H54 (cell line): ENCODE measurements at regions not wholly inside any gene's neighbourhood (a gene's known extent, or its start where the extent isn't known, plus 50 kb on each side); places are given as distances from the start of the nearest gene placed in this dataset.

Experiments
- DNase-seq: peaks from one replicate; pipeline ENCODE4 v3.0.0; 2011; ENCODE audit warnings: low spot score, mixed read lengths; ENCODE audit not compliant: insufficient read length
- FAIRE-seq: peaks from 3 replicates; lab custom pipeline; 2011; peaks lifted over from hg19 to GRCh38; lab: Jason Lieb, UNC
- POLR2A ChIP-seq: IDR thresholded peaks from 2 replicates; pipeline ENCODE4 v1.6.1; 2011; ENCODE audit warnings: low read depth, mild to moderate bottlenecking, low read length

DNA sequence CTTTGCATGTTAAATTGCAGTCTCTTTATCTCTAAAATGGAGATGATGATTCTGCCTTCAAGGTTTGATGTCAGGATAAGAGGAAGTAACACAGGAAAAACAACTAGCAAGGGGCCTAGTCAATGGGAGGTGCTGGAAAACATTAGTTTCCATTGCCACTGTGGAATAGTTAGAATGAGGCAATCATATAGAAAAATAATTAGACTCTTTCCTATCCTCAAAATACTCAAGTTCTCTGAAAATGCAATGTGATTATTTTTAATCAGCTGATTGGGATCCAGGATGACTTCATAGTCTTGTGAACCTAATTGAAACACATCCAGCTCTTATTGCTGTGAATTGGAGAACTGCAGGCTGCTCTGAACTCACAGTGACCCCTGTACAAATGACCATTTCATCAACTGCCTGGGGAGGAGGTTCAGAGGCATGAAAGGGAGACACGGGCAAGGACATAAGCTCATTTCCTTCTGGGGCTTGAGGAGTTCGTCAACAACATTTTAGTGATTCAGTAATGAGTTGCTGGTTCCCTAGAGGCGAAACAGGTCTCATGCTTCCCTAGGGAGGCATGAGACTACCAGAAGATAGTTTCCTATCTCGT lies 422.5 kb downstream of the LPIN1 start:
- DNase-seq (no peak), FAIRE-seq (no peak)
- no peak for TF ChIP-seq POLR2A

DNA sequence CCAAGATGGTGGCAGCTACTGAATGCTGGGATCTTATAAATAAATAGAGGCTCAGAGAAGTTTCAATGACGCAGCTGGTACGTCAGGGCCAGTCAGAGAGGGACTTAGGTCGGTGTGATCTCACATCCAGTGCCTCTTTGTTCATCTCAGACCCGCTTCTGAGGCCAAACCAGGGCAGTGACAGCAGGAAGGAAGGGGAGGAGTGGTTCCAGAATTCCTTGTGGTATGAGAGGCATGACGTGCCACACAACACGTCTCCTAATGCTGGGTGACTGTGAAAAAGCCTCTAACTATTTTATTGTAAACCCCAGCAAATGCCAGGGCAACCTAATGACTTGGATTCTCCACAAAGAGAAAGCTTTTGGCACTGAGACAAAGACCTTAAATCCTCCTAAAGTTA lies 423.3 kb downstream of the LPIN1 start:
- no peak for TF ChIP-seq POLR2A
- DNase-seq (no peak), FAIRE-seq (no peak)

DNA sequence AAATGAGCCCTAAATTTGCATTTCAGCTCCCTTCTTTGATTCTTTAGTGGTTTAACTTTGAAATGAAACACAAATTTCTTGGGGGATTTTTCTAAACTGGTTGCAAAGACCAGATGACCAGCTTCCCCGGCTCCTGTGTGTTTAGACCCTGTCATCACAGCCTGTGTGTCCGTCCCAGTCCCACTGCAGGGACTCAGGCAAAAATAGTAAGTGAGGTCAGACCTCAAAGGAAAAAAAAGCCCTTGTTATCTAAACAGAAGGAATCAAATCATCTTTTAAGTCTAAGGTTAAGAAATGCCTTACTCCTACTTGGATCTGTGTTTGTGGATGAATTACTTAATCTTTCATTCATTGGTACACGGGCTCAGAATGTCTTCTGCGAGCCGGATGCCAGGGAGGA lies 423.7 kb downstream of the LPIN1 start:
- DNase-seq = no peak
- no peak for TF ChIP-seq POLR2A
- FAIRE-seq = no peak

DNA sequence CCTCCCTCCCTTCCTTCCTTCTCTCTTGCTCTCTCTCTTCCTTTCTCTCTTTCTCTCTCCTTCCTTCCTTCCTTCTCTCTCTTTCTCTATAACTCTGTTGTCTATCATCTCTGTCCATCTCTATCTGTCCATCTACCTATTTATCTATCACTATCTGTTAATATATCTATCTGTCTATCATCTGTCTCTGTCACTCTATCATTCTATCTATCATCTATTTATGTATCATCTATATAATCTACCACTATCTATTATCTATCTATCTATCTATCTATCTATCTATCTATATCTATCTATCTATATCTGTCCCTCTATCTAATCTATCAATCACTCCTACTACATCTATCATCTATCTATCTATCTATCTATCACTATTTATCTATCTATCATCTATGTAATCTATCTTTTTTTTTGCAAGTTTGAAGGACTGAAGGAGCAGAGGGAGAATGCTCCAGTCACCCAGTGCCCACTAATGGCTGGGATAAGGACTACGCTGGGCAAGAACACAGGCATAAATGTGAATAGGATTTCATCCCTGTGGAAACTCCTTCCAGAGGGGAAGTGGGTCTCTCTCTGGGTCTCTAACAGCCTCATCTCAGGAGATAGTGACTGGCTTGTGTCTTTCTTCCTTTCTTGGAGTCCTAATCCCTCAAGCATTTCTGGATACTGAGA lies 427.0 kb downstream of the LPIN1 start:
- DNase-seq (no peak), FAIRE-seq (no peak)
- no peak for TF ChIP-seq POLR2A

DNA sequence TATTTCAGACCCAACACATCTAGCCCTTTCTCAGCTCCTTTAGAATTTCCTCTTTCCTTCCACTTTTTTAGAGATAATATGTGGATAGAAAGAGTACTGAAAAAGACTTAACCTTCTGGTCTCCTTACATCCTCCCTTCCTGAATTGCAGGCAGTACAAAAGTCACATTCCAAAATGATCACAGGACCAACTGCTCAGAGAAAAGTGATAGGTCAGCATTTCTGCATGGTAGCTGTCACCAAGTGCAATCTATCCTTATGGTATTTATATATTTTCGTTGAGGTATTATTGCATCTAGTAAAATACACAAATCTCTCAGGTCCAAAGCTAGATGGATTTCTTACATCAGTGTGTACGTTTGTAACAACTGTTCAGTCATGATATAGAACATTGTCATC lies 427.5 kb downstream of the LPIN1 start:
- DNase-seq (no peak), FAIRE-seq (no peak)
- TF ChIP-seq POLR2A = no peak

DNA sequence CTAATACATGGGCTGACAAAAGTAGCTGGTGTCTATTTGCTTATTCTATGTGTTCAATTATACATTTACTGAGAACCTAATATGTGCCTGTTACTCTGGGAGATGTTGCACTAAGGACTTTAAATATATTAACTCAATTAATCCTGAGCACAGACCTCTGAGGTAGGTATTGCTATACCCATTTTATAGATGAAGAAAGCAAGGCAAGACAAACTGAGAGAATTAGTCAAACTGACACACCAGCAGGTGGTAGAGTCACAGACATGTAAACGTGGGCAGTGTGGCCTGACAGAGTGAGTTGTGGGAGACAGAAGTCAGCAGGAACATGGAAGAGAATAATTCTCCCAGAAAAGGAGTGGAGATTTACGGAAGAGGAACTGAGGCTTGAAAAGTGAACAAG lies 428.9 kb downstream of the LPIN1 start:
- TF ChIP-seq POLR2A = no peak
- FAIRE-seq = no peak

DNA sequence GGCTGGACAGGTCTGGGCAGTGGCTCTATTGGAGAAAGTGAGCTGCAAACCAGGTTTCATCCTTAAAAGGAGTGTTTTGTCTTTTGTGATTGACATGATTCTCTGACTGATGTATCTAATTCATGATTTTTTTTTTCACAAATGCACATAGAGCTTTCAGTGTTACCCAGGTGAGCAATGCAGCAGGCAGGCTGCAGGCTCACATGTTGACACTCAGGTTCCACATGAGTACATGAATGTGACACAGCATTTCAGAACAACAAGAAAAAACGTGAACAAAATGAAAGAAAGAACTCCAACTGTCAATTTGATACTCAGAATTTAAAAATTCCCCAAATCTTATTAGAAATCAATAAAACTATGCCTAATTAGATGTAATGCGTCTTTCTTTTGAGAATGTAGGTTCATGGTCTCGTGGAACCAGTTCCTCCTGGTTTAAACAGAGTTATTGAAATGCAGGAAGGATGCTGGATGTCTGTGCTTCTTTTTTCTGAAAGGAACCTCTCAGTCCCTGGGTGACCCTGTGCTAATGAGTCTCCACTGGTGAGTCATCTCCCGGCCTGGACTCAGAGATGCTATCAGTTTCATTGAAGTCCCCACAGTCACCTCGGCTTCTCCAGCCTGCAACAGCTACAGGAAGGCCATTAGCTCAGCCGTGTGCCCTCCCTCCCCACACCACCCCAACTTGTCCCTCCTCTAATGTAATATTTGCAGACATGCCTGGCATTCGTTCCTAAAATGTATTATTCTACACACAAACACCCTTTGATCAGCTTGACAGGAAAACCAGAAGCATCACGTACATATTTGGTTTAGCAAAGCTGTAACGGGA lies 430.4 kb downstream of the LPIN1 start:
- DNase-seq = peak; percentile 64
- peak; percentile 85 for FAIRE-seq
- TF ChIP-seq POLR2A = no peak

More for the DNA sequence above, 428.9 kb downstream of the LPIN1 start:
- DNase-seq = no peak

DNA sequence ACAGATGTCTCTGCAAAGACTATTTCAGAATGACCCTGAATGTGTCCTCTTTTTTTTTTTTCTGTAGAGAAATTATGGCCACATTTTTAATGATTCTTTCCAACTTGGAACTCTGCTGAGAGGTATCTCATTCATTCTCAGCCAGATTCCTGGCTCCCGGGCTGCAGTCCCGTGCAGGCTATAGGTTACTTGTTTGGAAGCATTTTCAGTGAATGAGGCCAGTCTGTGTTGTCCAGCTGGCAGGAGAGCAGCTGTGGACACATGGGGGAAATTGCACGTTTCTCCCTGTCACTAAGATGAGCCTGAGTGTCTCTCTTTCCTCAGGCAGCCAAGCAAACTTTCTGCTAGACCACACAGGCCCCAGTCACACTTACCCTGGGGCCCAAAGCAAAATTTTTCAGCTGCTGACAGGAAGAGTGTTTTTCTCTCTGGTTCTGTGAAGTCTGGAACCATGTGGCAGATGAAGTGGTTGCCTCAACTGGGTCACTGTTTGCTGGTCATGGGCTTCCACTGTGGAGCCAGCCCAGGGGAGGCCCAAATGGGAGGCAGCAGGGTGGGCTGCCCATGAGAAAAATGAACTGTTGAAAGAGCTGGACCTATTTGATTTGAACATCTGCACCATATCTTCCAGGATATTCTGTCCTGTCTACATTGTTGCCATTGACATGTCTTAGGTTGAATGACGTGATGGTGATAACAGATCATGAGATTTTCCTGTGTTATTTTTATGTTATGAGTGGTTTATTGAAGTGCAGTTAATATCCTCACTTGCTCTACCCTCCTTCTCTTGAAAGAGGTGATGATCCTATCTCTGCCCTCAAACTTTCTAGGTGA lies 431.2 kb downstream of the LPIN1 start:
- no peak for DNase-seq
- TF ChIP-seq POLR2A = no peak
- FAIRE-seq = no peak

DNA sequence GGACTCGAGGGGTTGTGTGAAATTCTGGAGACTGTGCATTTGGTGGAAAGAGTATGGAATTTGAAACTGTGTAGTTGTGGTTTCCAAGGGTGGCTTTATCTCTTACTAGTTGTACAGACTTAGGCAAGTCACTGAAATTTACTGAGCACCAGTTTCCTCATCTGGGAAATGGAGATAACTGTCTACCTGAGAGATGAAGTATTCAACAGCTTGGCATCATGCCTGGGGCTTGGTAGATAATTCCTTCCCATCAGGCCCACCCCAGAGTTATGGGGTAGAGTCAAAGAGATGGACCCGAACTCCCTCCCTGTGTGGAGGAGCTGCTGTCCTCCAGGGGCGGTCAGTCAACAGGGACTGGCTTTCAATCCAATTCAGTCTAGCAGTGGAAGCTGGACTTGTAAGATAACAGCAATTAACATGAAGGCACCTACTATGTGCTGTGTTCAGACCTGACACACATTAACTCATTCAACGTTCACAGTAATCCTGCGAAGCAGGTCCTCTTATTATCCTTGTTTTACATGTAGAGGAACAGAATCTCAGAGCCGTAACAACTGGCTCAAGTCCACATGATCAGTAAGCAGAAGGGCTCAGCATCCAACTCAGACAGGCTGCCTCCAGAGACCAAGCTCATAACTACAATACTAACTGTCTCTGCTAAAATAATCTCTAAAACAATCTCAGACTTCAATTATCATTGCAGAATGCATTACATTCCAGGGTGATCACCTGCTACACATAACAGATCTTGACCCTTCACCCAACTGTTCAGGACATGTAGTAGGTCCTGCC lies 432.1 kb downstream of the LPIN1 start:
- no peak for TF ChIP-seq POLR2A
- no peak for FAIRE-seq
- DNase-seq = no peak

DNA sequence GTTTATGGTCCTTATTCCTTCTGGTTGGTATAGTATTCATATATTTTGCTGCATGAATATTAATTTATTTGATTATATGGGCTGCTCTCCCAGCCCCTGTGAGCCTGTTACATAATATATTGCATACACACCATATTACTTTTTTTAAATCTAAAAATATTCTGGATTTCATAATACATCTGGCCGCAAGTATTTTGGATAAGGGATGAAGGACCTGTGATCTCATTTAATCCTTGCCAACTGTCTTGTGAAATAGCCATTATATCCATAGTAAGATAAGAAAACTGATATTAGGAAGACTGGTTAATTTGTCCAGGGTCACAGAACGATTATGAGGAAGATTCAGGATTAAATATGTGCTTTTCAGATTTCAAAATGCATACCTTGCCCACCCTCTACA lies 433.6 kb downstream of the LPIN1 start:
- DNase-seq = no peak

DNA sequence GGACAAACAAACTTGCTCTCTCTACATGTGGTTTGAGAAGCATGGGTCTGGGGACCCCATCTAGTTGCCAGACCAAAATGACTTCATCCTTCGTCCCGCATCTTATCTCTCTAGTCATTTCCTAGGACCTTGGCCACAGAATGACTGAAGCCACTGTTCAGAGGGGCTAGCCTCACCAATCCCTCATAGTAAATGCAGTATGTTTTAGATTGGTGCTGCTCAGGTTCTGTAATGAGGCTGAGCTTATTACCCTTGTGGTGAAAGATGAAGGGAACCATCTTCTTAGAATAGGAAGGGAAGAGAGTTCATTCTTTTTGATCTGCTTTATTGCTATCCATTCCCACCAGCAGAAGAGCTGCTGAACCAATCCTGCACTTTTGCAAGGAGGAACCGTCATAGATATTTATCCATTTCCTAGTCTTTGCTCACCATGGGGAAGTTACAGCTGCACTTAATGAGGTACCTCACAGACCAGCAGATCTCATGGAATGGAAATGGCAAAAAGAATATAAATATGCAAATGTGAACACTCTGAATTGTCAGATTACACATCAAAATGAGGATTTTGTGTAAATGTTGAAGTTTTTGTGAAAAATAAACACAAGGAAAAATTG lies 436.7 kb downstream of the LPIN1 start:
- TF ChIP-seq POLR2A = no peak
- FAIRE-seq (no peak), DNase-seq (no peak)

More for the DNA sequence above, 433.6 kb downstream of the LPIN1 start:
- TF ChIP-seq POLR2A = no peak
- FAIRE-seq = no peak

DNA sequence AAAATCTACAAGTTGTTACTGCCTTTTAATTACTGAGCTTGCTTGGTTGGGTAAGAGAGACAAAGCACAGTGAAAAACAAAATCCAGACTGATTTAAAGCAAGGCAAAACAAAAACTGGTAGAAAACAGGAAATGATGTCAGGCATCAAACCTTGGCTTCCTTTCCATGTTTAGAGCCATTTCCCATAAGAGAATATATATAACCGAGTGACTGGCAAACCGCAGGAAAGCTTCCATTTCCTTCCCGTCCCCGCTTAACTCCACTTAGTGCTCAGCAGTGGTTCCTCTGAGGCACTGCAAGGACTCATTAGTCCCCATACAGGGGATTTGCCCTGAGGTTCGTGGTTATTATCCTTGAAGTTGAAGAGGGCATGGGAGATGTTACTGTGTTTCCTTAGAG lies 446.3 kb downstream of the LPIN1 start:
- DNase-seq = no peak

More for the DNA sequence above, 446.3 kb downstream of the LPIN1 start:
- TF ChIP-seq POLR2A = no peak
- FAIRE-seq = no peak
